ENCODE measurements at regions not wholly inside any gene's neighbourhood (a gene's known extent, or its start where the extent isn't known, plus 50 kb on each side); places are given as distances from the start of the nearest gene placed in this dataset.
A peak's percentile ranks its signal among the peaks of the same experiment; 100 is the strongest.
"Not testable (repeated sequence)": the region's sequence is repeated elsewhere in the genome, so short reads cannot be mapped to it uniquely, and the experiment has no call there.

DNA sequence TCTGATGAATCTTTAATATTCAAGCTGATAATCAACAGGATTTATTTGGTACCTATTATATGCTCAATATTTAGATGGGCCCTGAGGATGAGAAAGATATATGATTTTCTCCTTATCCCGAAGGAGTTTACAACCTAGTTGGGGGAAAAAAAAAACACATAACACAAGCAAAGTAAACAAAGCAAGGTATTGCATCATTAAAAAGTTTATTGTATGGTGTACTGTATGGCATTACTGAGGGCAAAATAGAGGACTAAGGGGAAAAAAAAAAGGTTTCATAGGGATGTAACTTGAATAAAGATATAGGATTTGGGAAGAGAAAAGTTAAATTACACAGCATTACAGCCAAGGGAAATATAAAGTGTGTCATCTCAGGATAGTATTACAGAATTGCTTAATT lies 574.7 kb downstream of the TBC1D32 start:
- DNase-seq (ENCODE audit: low read depth): no peak
- H3K4me3 ChIP-seq (ENCODE audit: low read depth, low read length): no peak overlapping the region
- TF ChIP-seq, protein P1, sequence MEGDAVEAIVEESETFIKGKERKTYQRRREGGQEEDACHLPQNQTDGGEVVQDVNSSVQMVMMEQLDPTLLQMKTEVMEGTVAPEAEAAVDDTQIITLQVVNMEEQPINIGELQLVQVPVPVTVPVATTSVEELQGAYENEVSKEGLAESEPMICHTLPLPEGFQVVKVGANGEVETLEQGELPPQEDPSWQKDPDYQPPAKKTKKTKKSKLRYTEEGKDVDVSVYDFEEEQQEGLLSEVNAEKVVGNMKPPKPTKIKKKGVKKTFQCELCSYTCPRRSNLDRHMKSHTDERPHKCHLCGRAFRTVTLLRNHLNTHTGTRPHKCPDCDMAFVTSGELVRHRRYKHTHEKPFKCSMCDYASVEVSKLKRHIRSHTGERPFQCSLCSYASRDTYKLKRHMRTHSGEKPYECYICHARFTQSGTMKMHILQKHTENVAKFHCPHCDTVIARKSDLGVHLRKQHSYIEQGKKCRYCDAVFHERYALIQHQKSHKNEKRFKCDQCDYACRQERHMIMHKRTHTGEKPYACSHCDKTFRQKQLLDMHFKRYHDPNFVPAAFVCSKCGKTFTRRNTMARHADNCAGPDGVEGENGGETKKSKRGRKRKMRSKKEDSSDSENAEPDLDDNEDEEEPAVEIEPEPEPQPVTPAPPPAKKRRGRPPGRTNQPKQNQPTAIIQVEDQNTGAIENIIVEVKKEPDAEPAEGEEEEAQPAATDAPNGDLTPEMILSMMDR (IDR thresholded peaks at IDR 0.05; ENCODE audit: insufficient read depth, low read depth, low read length): no peak

- not testable (repeated sequence) for DNase-seq (ENCODE audit: low read depth); H3K4me3 ChIP-seq (ENCODE audit: low read depth, low read length)
Measured at GRCh38 chr6:120748574-120748973, 585.7 kb downstream of the TBC1D32 start.

- H3K4me3 ChIP-seq (ENCODE audit: low read depth, low read length): no peak overlapping the region
- no peak for DNase-seq (ENCODE audit: low read depth)
- TF ChIP-seq, protein P1 (IDR thresholded peaks at IDR 0.05; ENCODE audit: insufficient read depth, low read depth, low read length): no peak
Measured at GRCh38 chr6:120736740-120737139, 597.5 kb downstream of the TBC1D32 start.

DNA sequence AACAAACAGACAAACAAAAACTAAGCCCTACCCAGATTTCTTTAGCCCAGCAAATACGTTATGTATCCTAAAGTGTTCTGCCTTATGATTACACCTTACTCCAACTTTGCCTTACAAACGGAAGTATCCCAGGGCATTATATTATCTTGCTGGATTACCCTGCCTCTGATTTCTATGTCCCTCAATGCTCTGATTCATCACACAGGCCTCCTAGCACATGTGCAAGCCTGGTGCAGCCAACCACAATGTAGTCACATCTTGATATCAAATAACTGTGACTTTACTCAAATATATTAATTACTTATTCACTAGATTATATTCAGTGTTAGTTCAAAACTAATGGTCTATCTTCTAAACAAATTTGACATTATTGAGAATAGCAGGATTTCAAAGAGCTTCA lies 598.6 kb downstream of the TBC1D32 start:
- TF ChIP-seq, protein P1 (IDR thresholded peaks at IDR 0.05; ENCODE audit: insufficient read depth, low read depth, low read length): no peak

GRCh38 chr6:120711255-120711654 lies 623.0 kb downstream of the TBC1D32 start:
- H3K4me3 ChIP-seq (ENCODE audit: low read depth, low read length): no peak overlapping the region
- DNase-seq (ENCODE audit: low read depth): no peak
- TF ChIP-seq, protein P1 (IDR thresholded peaks at IDR 0.05; ENCODE audit: insufficient read depth, low read depth, low read length): no peak

More for the DNA sequence above, 598.6 kb downstream of the TBC1D32 start:
- peak; percentile 3 for DNase-seq (ENCODE audit: low read depth)
- H3K4me3 ChIP-seq (ENCODE audit: low read depth, low read length): no peak overlapping the region

GRCh38 chr6:120700001-120700400 lies 634.3 kb downstream of the TBC1D32 start:
- DNase-seq (ENCODE audit: low read depth): no peak
- TF ChIP-seq, protein P1 (IDR thresholded peaks at IDR 0.05; ENCODE audit: insufficient read depth, low read depth, low read length): no peak
- no peak overlapping the region for H3K4me3 ChIP-seq (ENCODE audit: low read depth, low read length)

GRCh38 chr6:120686492-120686891 lies 647.8 kb downstream of the TBC1D32 start:
- no peak overlapping the region for H3K4me3 ChIP-seq (ENCODE audit: low read depth, low read length)
- TF ChIP-seq, protein P1 (IDR thresholded peaks at IDR 0.05; ENCODE audit: insufficient read depth, low read depth, low read length): no peak
- DNase-seq (ENCODE audit: low read depth): no peak
